ENCODE measurements at regions not wholly inside any gene's neighbourhood (a gene's known extent, or its start where the extent isn't known, plus 50 kb on each side); places are given as distances from the start of the nearest gene placed in this dataset.

- TF ChIP-seq CTCF (IDR thresholded peaks at IDR 0.05; ENCODE audit: poor library complexity) (no peak), EZH2 (IDR thresholded peaks at IDR 0.05; ENCODE audit: borderline replicate concordance) (no peak)
These were observed 177.1 kb upstream of the PTER start for GRCh38 chr10:16259726-16260125.

Data from hepatocyte (in vitro differentiated cells).